ENCODE measurements at regions not wholly inside any gene's neighbourhood (a gene's known extent, or its start where the extent isn't known, plus 50 kb on each side); places are given as distances from the start of the nearest gene placed in this dataset.

GRCh38 chr3:184466413-184466960, 86.6 kb downstream of the CHRD start:
- H3K56ac ChIP-seq (ENCODE audit: insufficient read length, low read depth, low read length) = no peak overlapping the region
- H3K4me2 ChIP-seq (ENCODE audit: insufficient read depth, insufficient read length, low read length) = no peak overlapping the region
- no peaks in the 10 kb centered on the region for H3K79me1 ChIP-seq (ENCODE audit: insufficient read depth, low read depth, low read length, poor library complexity, severe bottlenecking)
- no peak overlapping the region for H2BK15ac ChIP-seq (ENCODE audit: low read depth, low read length)
- H3K9ac ChIP-seq (ENCODE audit: extremely low read depth, insufficient read length, low read length) = no peak overlapping the region
- H4K20me1 ChIP-seq (ENCODE audit: control insufficient read depth, insufficient read depth, insufficient read length) = no peaks in the 10 kb centered on the region
- H2BK20ac ChIP-seq (ENCODE audit: low read depth, low read length, poor library complexity, severe bottlenecking) = no peak overlapping the region
- no peak overlapping the region for H2BK5ac ChIP-seq (ENCODE audit: insufficient read length, low read length)
- H3K27ac ChIP-seq (ENCODE audit: insufficient read length, low read depth, low read length) = no peak overlapping the region
- H3K18ac ChIP-seq (ENCODE audit: insufficient read length, low read depth, low read length) = no peak overlapping the region
- H3K36me3 Mint-ChIP-seq (ENCODE audit: insufficient read depth in 1 of 3, low read depth in 3 of 3) = no peaks in the 10 kb centered on the region
- TF ChIP-seq CTCF (conservative IDR thresholded peaks at IDR 0.05) = no peak
- no peak overlapping the region for H3K4ac ChIP-seq (ENCODE audit: low read depth, low read length)
- H3K4me3 Mint-ChIP-seq = no peak overlapping the region
- H3K23ac ChIP-seq (ENCODE audit: insufficient read length, low read depth, low read length) = no peak overlapping the region
- H2BK12ac ChIP-seq (ENCODE audit: insufficient read length, low read depth, low read length) = no peak overlapping the region
- H3K4me1 Mint-ChIP-seq = peaks cover 2 to 6% of the 10 kb centered on the region in 2 experiments
- no peaks in the 10 kb centered on the region for H3K9me3 ChIP-seq (ENCODE audit: control insufficient read depth, low read depth, low read length)
- DNase-seq = no peak
- no peak overlapping the region for H4K5ac ChIP-seq (ENCODE audit: insufficient read length, low read depth, low read length)
- no peak overlapping the region for H3K27ac Mint-ChIP-seq
- H3T11ph ChIP-seq (ENCODE audit: low read length) = no peak overlapping the region
- no peaks in the 10 kb centered on the region for H3K23me2 ChIP-seq (ENCODE audit: insufficient read length, low read depth, low read length, poor library complexity, severe bottlenecking)
- H2BK120ac ChIP-seq (ENCODE audit: low read depth, low read length, poor library complexity, severe bottlenecking) = no peak overlapping the region
- H2AK5ac ChIP-seq (ENCODE audit: insufficient read length, low read length) = no peak overlapping the region
- no CpG with 5 or more reads among the region's 12 CpGs for WGBS (ENCODE audit: extremely low coverage, insufficient read length, low lambda C conversion rate)
- H3K79me2 ChIP-seq (ENCODE audit: insufficient read depth, low read length) = no peaks in the 10 kb centered on the region
- H2AFZ ChIP-seq (ENCODE audit: low read length) = no peak overlapping the region
- H3K9me3 Mint-ChIP-seq = peaks cover 0 to 3% of the 10 kb centered on the region in 2 experiments; a peak in 2 of 5 replicates
- no peak overlapping the region for H4K8ac ChIP-seq (replicated peaks; ENCODE audit: insufficient read length, low read depth, low read length)
- no peaks in the 10 kb centered on the region for H3K27me3 ChIP-seq (ENCODE audit: insufficient read depth, low read length)
- H4K91ac ChIP-seq (ENCODE audit: insufficient read length, low read depth, low read length) = no peak overlapping the region
- H3K14ac ChIP-seq (ENCODE audit: insufficient read depth, low read length) = no peak overlapping the region
- H3K4me1 ChIP-seq (ENCODE audit: insufficient read depth, low read length) = no peaks in the 10 kb centered on the region
- peaks cover 5% of the 10 kb centered on the region for H3K27me3 Mint-ChIP-seq (ENCODE audit: low read depth)
